ENCODE measurements at regions not wholly inside any gene's neighbourhood (a gene's known extent, or its start where the extent isn't known, plus 50 kb on each side); places are given as distances from the start of the nearest gene placed in this dataset.

DNA sequence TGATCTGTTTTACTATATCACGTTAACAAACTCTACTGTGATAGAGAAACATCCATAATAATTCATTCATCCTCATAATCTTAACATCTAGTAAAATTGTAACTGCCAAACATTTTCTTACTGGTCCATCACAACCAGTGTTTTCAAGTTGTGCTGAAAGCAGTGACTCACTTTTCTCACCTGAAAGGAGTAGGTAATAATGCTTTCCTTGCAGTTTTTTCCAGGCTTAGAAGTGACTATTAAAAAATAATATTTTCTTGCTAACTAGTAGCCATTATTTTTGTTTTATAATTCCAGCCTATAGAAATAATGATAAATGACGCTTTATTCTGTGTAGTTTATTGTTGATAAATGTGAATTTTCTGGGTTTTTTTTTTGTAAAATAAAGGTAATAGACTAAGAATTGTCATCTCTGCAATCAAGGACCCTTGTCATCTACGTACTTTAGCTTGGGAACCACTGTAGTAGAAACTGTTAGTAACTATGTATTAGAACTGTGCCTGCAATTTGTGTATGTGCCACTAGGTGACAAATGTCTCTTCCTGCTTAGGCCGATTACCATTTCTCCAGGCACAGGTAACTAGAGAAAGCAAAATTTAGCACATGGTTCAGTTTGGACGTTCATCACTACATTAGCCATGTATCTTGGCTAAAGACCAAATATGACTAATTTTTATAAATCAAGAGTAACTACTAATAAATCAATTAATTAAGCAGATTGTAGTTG is 409.4 kb upstream of the ERCC4 start:
- H3K4me1 ChIP-seq (ENCODE audit: control insufficient read depth in 4 of 4, insufficient read depth in 4 of 4, low read length in 3 of 4), result no peaks in the 10 kb centered on the region
- no peak overlapping the region for H3K27ac ChIP-seq (ENCODE audit: low read depth in 1 of 2, low read length in 2 of 2)
- TF ChIP-seq RAD21 (IDR thresholded peaks at IDR 0.05) (peak in 1 of 2 donors; percentile 7), FOXA2 (IDR thresholded peaks at IDR 0.05) (no peak), HNF4G (IDR thresholded peaks at IDR 0.05) (no peak), GABPA (IDR thresholded peaks at IDR 0.05 in 1 of 2, conservative IDR thresholded peaks at IDR 0.05 in 1 of 2) (no peak), ZBTB33 (IDR thresholded peaks at IDR 0.05) (no peak), FOXA1 (IDR thresholded peaks at IDR 0.05) (no peak), REST (IDR thresholded peaks at IDR 0.05) (no peak)
- TF ChIP-seq, protein P1, sequence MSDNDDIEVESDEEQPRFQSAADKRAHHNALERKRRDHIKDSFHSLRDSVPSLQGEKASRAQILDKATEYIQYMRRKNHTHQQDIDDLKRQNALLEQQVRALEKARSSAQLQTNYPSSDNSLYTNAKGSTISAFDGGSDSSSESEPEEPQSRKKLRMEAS (IDR thresholded peaks at IDR 0.05), result no peak
- TF ChIP-seq, protein P2, sequence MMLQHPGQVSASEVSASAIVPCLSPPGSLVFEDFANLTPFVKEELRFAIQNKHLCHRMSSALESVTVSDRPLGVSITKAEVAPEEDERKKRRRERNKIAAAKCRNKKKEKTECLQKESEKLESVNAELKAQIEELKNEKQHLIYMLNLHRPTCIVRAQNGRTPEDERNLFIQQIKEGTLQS (IDR thresholded peaks at IDR 0.05), result no peak
- no peak overlapping the region for H3K4me3 ChIP-seq (ENCODE audit: low read depth in 1 of 3, low read length in 3 of 3)
- no peak for DNase-seq (ENCODE audit: low spot score)
- H3K9ac ChIP-seq (ENCODE audit: low read depth in 1 of 2, low read length in 2 of 2), result no peak overlapping the region
- no peaks in the 10 kb centered on the region for H3K27me3 ChIP-seq (ENCODE audit: control insufficient read depth in 4 of 4, insufficient read depth in 4 of 4, low read length in 3 of 4)
- no peaks in the 10 kb centered on the region for H3K9me3 ChIP-seq (ENCODE audit: control insufficient read depth in 4 of 4, low read length in 3 of 4)
- WGBS, result 83% methylated on average over 5 of the region's 5 CpGs
- H3K36me3 ChIP-seq (ENCODE audit: control insufficient read depth in 4 of 4, insufficient read depth in 3 of 4, low read depth in 1 of 4, low read length in 3 of 4), result no peaks in the 10 kb centered on the region

GRCh38 chr16:13517841-13518240 is 402.1 kb upstream of the ERCC4 start:
- no peak for DNase-seq (ENCODE audit: low spot score)
- H3K4me3 ChIP-seq (ENCODE audit: low read depth in 1 of 3, low read length in 3 of 3), result no peak overlapping the region
- H3K4me1 ChIP-seq (ENCODE audit: control insufficient read depth in 4 of 4, insufficient read depth in 4 of 4, low read length in 3 of 4), result no peaks in the 10 kb centered on the region
- H3K27ac ChIP-seq (ENCODE audit: low read depth in 1 of 2, low read length in 2 of 2), result no peak overlapping the region
- no peak overlapping the region for H3K9ac ChIP-seq (ENCODE audit: low read depth in 1 of 2, low read length in 2 of 2)
- no peaks in the 10 kb centered on the region for H3K36me3 ChIP-seq (ENCODE audit: control insufficient read depth in 4 of 4, insufficient read depth in 3 of 4, low read depth in 1 of 4, low read length in 3 of 4)
- WGBS, result 72% methylated on average over 3 of the region's 3 CpGs
- H3K27me3 ChIP-seq (ENCODE audit: control insufficient read depth in 4 of 4, insufficient read depth in 4 of 4, low read length in 3 of 4), result no peaks in the 10 kb centered on the region
- TF ChIP-seq, protein P3, sequence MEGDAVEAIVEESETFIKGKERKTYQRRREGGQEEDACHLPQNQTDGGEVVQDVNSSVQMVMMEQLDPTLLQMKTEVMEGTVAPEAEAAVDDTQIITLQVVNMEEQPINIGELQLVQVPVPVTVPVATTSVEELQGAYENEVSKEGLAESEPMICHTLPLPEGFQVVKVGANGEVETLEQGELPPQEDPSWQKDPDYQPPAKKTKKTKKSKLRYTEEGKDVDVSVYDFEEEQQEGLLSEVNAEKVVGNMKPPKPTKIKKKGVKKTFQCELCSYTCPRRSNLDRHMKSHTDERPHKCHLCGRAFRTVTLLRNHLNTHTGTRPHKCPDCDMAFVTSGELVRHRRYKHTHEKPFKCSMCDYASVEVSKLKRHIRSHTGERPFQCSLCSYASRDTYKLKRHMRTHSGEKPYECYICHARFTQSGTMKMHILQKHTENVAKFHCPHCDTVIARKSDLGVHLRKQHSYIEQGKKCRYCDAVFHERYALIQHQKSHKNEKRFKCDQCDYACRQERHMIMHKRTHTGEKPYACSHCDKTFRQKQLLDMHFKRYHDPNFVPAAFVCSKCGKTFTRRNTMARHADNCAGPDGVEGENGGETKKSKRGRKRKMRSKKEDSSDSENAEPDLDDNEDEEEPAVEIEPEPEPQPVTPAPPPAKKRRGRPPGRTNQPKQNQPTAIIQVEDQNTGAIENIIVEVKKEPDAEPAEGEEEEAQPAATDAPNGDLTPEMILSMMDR (IDR thresholded peaks at IDR 0.05; ENCODE audit: low read depth, low read length, missing input control), result no peak
- TF ChIP-seq SP1 (IDR thresholded peaks at IDR 0.05) (no peak), HNF4A (conservative IDR thresholded peaks at IDR 0.05) (no peak), HNF4G (IDR thresholded peaks at IDR 0.05) (no peak), RXRA (IDR thresholded peaks at IDR 0.05) (no peak), REST (IDR thresholded peaks at IDR 0.05) (no peak), TAF1 (conservative IDR thresholded peaks at IDR 0.05) (no peak), FOXA2 (IDR thresholded peaks at IDR 0.05) (no peak), ZBTB33 (IDR thresholded peaks at IDR 0.05) (no peak), NR2F2 (IDR thresholded peaks at IDR 0.05) (no peak), GABPA (IDR thresholded peaks at IDR 0.05 in 1 of 2, conservative IDR thresholded peaks at IDR 0.05 in 1 of 2) (no peak), RAD21 (IDR thresholded peaks at IDR 0.05) (no peak)
- TF ChIP-seq, protein P1 (IDR thresholded peaks at IDR 0.05), result no peak
- TF ChIP-seq, protein P2 (IDR thresholded peaks at IDR 0.05), result no peak
- H3K9me3 ChIP-seq (ENCODE audit: control insufficient read depth in 4 of 4, low read length in 3 of 4), result no peaks in the 10 kb centered on the region

Data from liver (tissue), 8 donors.